ENCODE measurements at regions not wholly inside any gene's neighbourhood (a gene's known extent, or its start where the extent isn't known, plus 50 kb on each side); places are given as distances from the start of the nearest gene placed in this dataset.
"Not testable (repeated sequence)": the region's sequence is repeated elsewhere in the genome, so short reads cannot be mapped to it uniquely, and the experiment has no call there.

DNA sequence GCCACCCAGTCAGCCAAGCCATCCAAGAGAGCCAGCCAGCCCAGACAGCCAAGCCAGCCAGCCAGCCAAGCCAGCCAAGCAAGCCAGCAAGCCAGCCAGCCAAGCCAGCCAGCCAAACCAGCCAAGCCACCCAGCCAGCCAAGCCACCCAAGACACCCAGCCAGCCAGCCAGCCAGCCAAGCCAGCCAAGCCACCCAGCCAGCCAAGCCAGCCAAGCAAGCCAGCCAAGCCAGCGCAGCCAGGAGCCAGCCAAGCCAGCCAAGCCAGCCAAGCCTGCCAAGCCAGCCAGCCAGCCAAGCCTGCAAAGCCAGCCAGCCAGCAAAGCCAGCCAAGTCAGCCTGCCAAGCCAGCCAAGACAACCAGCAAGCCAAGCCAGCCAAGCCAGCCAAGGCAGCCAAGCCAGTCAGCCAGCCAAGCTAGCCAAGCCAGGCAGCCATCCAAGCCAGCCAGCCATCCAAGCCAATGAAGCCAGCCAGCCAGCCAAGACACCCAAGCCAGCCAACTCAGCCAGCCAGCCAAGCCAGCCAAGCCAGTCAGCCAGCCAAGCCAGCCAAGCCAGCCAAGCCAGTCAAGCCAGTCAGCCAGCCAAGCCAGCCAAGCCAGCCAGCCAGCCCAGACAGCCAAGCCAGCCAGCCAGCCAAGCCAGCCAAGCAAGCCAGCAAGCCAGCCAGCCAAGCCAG lies 332.2 kb upstream of the PLGLB2 start:
- intact Hi-C loops (cut with DNase I); H3K4me1 ChIP-seq (ENCODE audit: control insufficient read depth, insufficient read depth, low read length); ATAC-seq; H3K9me3 ChIP-seq (ENCODE audit: control insufficient read depth, low read length); H3K4me3 ChIP-seq (ENCODE audit: low read length); H3K27me3 ChIP-seq (ENCODE audit: control insufficient read depth, insufficient read depth); H3K27ac ChIP-seq (ENCODE audit: low read length): not testable (repeated sequence)
- WGBS = 88% methylated on average over 1 of the region's 1 CpG
- peak in 1 of 3 donors; percentile 68 for DNase-seq

DNA sequence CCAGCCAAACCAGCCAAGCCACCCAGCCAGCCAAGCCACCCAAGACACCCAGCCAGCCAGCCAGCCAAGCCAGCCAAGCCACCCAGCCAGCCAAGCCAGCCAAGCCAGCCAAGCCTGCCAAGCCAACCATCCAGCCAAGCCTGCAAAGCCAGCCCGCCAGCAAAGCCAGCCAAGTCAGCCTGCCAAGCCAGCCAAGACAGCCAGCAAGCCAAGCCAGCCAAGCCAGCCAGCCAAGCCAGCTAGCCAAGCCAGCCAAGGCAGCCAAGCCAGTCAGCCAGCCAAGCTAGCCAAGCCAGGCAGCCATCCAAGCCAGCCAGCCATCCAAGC lies 331.7 kb upstream of the PLGLB2 start:
- 88% methylated on average over 1 of the region's 1 CpG for WGBS
- H3K9me3 ChIP-seq (ENCODE audit: control insufficient read depth, low read length); H3K4me3 ChIP-seq (ENCODE audit: low read length); H3K27ac ChIP-seq (ENCODE audit: low read length); H3K27me3 ChIP-seq (ENCODE audit: control insufficient read depth, insufficient read depth); intact Hi-C loops (cut with DNase I); H3K4me1 ChIP-seq (ENCODE audit: control insufficient read depth, insufficient read depth, low read length); ATAC-seq: not testable (repeated sequence)
- peak in 2 of 3 donors; percentile 54 to 71 for DNase-seq

DNA sequence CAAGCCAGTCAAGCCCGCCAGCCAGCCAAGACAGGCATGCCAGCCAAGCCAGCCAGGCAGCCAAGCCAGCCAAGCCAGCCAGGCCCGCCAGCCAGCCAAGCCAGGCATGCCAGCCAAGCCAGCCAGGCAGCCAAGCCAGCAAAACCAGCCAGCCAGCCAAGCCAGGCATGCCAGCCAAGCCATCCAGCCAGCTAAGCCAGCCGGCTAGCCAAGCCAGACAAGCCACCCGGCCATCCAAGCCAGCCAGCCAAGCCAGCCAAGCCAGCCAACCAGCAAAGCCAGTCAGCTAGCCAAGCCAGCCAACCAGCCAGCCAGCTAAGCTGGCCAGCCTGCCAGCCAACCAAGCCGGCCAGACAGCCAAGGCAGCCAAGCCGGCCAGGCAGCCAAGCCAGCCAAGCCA lies 330.7 kb upstream of the PLGLB2 start:
- H3K27ac ChIP-seq (ENCODE audit: low read length); H3K4me1 ChIP-seq (ENCODE audit: control insufficient read depth, insufficient read depth, low read length); ATAC-seq; intact Hi-C loops (cut with DNase I); H3K27me3 ChIP-seq (ENCODE audit: control insufficient read depth, insufficient read depth); H3K9me3 ChIP-seq (ENCODE audit: control insufficient read depth, low read length); H3K4me3 ChIP-seq (ENCODE audit: low read length): not testable (repeated sequence)
- DNase-seq = peak in 1 of 3 donors; percentile 18
- WGBS = 92% methylated on average over 3 of the region's 6 CpGs

DNA sequence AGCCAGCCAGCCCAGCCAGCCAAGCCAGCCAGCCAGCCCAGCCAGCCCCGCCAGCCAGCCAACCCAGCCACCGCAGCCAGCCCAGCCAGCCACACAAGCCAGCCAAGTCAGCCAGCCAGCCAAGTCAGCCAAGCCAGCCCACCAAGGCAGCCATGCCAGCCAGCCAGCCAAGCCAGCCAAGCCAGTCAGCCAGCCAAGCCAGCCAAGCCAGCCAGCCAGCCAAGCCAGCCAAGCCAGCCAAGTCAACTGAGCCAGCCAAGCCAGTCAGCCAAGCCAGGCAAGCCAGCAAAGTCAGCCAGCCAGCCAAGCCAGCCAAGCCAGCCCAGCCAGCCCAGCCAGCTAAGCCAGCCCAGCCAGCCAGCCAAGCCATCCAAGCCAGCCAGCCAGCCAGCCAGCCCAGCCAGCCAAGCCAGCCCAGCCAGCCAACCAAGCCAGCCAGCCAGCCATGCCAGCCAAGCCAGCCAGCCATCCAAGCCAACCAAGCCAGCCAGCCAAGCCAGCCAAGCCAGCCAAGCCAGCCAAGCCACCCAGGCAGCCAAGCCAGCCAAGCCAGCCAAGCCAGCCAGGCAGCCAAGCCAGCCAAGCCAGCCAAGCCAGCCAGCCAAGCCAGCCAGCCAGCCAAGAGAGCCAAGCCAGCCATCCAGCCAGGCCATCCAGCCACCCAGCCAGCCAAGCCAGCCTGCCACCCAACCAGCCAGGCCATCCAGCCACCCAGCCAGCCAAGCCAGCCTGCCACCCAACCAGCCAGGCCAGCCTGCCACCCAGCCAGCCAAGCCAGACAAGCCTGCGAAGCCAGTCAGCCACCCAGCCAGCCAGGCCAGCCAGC lies 329.9 kb upstream of the PLGLB2 start:
- peak in 2 of 3 donors; percentile 28 to 46 for DNase-seq
- ATAC-seq; H3K9me3 ChIP-seq (ENCODE audit: control insufficient read depth, low read length); H3K27me3 ChIP-seq (ENCODE audit: control insufficient read depth, insufficient read depth); intact Hi-C loops (cut with DNase I); H3K4me1 ChIP-seq (ENCODE audit: control insufficient read depth, insufficient read depth, low read length); H3K4me3 ChIP-seq (ENCODE audit: low read length); H3K27ac ChIP-seq (ENCODE audit: low read length): not testable (repeated sequence)
- 94% methylated on average over 3 of the region's 3 CpGs for WGBS

DNA sequence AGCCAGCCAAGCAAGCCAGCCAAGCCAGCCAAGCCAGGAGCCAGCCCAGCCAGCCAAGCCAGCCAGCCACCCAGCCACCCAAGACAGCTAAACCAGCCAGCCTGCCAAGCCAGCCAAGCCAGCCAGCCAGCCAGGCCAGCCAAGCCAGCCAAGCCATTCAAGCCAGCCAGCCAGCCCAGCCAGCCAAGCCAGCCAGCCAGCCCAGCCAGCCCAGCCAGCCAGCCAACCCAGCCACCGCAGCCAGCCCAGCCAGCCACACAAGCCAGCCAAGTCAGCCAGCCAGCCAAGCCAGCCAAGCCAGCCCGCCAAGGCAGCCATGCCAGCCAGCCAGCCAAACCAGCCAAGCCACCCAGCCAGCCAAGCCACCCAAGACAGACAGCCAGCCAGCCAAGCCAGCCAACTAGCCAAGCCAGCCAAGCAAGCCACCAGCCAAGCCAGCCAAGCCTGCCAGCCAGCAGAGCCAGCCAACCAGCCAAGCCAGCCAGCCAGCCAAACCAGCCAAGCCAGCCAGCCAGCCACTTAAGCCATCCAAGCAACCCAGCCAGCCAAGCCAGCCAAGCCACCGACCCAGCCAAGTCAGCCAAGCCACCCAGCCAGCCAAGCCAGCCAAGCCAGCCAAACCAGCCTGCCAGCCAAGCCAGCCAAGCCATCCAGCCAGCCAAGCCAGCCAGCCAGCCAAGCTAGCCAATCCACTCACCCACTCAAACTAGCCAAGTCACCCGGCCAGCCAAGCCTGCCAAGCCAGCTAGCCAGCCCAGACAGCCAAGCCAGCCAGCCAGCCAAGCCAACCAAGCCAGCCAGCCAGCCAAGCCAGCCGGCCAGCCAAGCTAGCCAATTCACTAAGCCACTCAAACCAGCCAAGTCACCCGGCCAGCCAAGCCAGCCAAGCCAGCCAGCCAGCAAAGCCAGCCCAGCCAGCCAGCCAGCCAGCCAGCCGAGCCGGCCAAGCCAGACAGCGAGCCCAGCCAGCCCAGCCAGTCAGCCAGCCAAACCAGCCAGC lies 328.8 kb upstream of the PLGLB2 start:
- intact Hi-C loops (cut with DNase I); H3K4me3 ChIP-seq (ENCODE audit: low read length); H3K4me1 ChIP-seq (ENCODE audit: control insufficient read depth, insufficient read depth, low read length); H3K9me3 ChIP-seq (ENCODE audit: control insufficient read depth, low read length); ATAC-seq; H3K27ac ChIP-seq (ENCODE audit: low read length); H3K27me3 ChIP-seq (ENCODE audit: control insufficient read depth, insufficient read depth): not testable (repeated sequence)
- DNase-seq = peak in 2 of 3 donors; percentile 51 to 73
- 86% methylated on average over 6 of the region's 9 CpGs for WGBS

DNA sequence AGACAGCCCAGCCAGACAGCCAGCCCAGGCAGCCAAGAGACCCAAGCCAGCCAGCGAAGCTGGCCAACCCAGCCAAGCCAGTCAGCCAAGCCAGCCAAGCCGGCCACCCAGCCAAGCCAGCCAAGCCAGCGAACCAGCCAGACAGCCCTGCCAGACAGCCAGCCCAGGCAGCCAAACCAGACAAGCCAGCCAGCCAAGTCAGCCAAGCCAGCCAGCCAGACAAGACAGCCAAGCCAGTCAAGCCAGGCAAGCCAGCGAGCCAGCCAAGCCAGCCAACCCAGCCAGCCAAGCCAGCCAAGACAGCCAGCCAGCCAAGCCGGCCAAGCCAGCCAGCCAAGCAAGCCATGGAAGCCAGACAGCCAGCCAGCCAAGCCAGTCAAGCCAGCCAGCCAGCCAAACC lies 327.9 kb upstream of the PLGLB2 start:
- ATAC-seq; intact Hi-C loops (cut with DNase I): not testable (repeated sequence)
- WGBS = 85% methylated on average over 2 of the region's 5 CpGs

DNA sequence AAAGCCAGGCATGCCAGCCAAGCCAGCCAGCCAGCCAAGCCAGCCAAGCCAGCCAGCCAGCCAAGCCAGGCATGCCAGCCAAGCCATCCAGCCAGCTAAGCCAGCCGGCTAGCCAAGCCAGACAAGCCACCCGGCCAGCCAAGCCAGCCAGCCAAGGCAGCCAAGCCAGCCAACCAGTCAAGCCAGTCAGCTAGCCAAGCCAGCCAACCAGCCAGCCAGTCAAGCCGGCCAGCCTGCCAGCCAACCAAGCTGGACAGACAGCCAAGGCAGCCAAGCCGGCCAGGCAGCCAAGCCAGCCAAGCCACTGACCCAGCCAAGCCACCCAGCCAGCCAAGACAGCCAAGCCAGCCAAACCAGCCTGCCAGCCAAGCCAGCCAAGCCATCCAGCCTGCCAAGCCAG lies 326.9 kb upstream of the PLGLB2 start:
- H3K27ac ChIP-seq (ENCODE audit: low read length); H3K4me1 ChIP-seq (ENCODE audit: control insufficient read depth, insufficient read depth, low read length); H3K27me3 ChIP-seq (ENCODE audit: control insufficient read depth, insufficient read depth); H3K9me3 ChIP-seq (ENCODE audit: control insufficient read depth, low read length); intact Hi-C loops (cut with DNase I); DNase-seq; H3K4me3 ChIP-seq (ENCODE audit: low read length); ATAC-seq: not testable (repeated sequence)
- 92% methylated on average over 4 of the region's 4 CpGs for WGBS

More for the DNA sequence above, 327.9 kb upstream of the PLGLB2 start:
- not testable (repeated sequence) for H3K9me3 ChIP-seq (ENCODE audit: control insufficient read depth, low read length); H3K4me3 ChIP-seq (ENCODE audit: low read length); DNase-seq; H3K27me3 ChIP-seq (ENCODE audit: control insufficient read depth, insufficient read depth); H3K4me1 ChIP-seq (ENCODE audit: control insufficient read depth, insufficient read depth, low read length); H3K27ac ChIP-seq (ENCODE audit: low read length)

DNA sequence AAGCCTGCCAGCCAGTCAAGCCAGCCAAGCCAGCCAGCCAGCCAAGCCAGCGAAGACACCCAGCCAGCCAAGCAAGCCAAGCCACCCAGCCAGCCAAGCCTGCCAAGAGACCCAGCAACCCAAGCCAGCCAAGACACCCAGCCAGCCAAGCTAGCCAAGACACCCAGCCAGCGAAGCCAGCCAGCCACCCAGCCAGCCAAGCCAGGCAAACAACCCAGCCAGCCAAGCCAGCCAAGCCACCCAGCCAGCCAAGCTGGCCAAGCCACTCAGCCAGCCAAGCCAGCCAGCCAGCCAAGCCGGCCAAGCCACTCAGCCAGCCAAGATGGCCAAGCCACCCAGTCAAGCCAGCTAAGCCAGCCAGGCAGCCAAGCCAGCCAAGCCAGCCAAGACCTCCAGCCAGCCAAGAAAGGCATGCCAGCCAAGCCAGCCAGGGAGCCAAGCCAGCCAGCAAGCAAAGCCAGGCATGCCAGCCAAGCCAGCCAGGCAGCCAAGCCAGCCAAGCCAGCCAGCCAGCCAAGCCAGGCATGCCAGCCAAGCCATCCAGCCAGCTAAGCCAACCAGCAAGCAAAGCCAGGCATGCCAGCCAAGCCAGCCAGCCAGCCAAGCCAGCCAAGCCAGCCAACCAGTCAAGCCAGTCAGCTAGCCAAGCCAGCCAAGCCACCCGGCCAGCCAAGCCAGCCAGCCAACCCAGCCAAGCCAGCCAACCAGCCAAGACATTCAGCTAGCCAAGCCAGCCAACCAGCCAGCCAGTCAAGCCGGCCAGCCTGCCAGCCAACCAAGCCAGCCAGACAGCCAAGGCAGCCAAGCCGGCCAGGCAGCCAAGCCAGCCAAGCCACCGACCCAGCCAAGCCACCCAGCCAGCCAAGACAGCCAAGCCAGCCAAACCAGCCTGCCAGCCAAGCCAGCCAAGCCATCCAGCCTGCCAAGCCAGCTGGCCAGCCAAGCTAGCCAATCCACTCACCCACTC lies 323.8 kb upstream of the PLGLB2 start:
- WGBS = 88% methylated on average over 6 of the region's 7 CpGs
- H3K9me3 ChIP-seq (ENCODE audit: control insufficient read depth, low read length); intact Hi-C loops (cut with DNase I); H3K4me3 ChIP-seq (ENCODE audit: low read length); H3K4me1 ChIP-seq (ENCODE audit: control insufficient read depth, insufficient read depth, low read length); H3K27me3 ChIP-seq (ENCODE audit: control insufficient read depth, insufficient read depth); ATAC-seq; H3K27ac ChIP-seq (ENCODE audit: low read length): not testable (repeated sequence)
- DNase-seq = peak in 1 of 3 donors; percentile 66

DNA sequence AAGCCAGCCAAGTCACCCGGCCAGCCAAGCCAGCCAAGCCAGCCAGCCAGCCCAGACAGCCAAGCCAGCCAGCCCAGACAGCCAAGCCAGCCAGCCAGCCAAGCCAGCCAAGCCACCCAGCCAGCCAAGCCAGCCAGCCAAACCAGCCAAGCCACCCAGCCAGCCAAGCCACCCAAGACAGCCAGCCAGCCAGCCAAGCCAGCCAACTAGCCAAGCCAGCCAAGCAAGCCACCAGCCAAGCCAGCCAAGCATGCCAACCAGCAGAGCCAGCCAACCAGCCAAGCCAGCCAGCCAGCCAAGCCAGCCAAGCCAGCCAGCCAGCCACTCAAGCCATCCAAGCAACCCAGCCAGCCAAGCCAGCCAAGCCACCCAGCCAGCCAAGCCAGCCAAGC lies 323.1 kb upstream of the PLGLB2 start:
- intact Hi-C loops (cut with DNase I); ATAC-seq: not testable (repeated sequence)

DNA sequence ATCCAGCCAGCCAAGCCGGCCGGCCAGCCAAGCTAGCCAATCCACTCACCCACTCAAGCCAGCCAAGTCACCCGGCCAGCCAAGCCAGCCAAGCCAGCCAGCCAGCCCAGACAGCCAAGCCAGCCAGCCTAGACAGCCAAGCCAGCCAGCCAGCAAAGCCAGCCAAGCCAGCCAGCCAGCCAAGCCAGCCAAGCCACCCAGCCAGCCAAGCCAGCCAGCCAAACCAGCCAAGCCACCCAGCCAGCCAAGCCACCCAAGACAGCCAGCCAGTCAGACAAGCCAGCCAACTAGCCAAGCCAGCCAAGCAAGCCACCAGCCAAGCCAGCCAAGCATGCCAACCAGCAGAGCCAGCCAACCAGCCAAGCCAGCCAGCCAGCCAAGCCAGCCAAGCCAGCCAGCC lies 322.7 kb upstream of the PLGLB2 start:
- DNase-seq = peak in 1 of 3 donors; percentile 55
- H3K27ac ChIP-seq (ENCODE audit: low read length); H3K27me3 ChIP-seq (ENCODE audit: control insufficient read depth, insufficient read depth); H3K9me3 ChIP-seq (ENCODE audit: control insufficient read depth, low read length); H3K4me3 ChIP-seq (ENCODE audit: low read length); ATAC-seq; H3K4me1 ChIP-seq (ENCODE audit: control insufficient read depth, insufficient read depth, low read length); intact Hi-C loops (cut with DNase I): not testable (repeated sequence)
- 91% methylated on average over 3 of the region's 3 CpGs for WGBS

More for the DNA sequence above, 323.1 kb upstream of the PLGLB2 start:
- no CpG with 5 or more reads among the region's 1 CpG for WGBS
- H3K27ac ChIP-seq (ENCODE audit: low read length); H3K4me1 ChIP-seq (ENCODE audit: control insufficient read depth, insufficient read depth, low read length); H3K27me3 ChIP-seq (ENCODE audit: control insufficient read depth, insufficient read depth); H3K4me3 ChIP-seq (ENCODE audit: low read length); H3K9me3 ChIP-seq (ENCODE audit: control insufficient read depth, low read length): not testable (repeated sequence)
- peak in 1 of 3 donors; percentile 62 for DNase-seq
